SW 1271 (cell line): ENCODE measurements at regions not wholly inside any gene's neighbourhood (a gene's known extent, or its start where the extent isn't known, plus 50 kb on each side); places are given as distances from the start of the nearest gene placed in this dataset.
"Not testable (repeated sequence)": the region's sequence is repeated elsewhere in the genome, so short reads cannot be mapped to it uniquely, and the experiment has no call there.

ENCODE experiments used
- DNase-seq, 2 experiments: peaks; one replicate each; lab custom pipeline; 2025; lab: John Stamatoyannopoulos, UW

DNA sequence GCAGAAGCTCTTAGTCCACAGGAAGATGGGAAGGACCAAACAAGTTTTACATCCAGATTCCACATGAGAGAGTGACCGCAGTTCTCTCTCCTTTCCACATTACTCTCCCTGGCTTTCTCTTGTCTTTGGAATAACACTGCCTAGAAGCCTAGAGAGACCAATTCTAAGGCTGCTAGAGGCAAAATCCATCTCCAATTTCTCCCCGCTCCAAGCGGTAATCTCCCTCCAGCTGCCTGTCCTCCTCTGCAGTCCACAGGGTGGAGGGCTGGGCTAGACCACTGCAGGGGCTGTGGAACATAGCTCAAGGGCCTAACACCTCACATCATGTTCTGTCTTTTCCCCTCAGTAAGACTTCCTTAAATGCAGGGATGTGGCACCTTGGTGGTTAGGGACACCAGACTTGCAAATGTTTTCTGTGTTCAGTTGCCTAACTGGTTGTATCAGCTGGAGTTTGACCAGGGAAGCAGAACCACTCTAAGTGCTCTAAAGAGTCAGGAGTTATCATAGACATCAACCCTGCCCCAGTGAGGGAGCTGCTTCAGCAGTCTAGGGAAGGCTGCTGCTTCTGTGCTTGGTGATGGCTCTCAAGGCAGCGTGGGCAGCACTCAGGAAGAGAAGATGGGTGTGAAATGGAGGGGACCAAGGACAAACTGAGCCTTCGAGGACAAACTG lies 423.1 kb downstream of the BCOR start:
- no peak for DNase-seq

DNA sequence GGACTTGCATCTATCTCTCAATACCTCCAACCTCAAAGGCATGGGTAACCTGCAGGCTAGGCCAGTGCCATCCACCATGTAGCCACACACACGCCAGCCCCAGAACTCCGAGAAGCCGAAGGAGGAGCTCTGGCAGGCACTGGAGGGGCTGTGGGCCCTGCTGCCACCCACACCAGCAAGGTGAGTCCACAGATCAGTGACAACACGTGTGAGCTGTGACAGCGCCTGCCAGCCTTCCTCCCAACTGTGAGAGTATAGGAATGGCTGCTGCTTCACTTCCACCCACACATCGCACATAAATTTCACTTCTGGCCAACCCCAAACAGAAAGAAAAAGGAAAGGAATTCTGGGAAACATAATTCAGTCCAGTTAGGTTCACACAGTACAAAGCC lies 422.6 kb downstream of the BCOR start:
- DNase-seq = no peak

GRCh38 chrX:39675619-39676018 lies 422.1 kb downstream of the BCOR start:
- DNase-seq = no peak

DNA sequence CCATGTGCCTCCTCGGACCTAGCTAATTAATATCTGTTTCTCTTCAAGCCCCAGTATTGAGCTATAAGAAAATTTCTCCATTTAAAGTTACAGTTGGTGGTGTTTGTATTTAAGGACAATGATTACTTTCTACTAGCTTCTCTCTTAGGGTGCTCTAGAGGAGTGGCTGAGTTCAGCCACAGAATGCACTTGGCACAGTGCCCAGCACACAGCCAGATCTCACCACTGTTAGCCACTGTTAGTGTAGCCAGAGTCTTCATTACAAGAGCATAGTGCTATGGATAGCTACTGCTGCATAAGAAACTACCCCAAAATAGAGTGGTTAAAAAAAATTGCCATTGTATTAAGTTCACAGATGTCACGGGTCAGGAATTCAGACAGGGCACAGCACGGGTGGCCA lies 421.3 kb downstream of the BCOR start:
- DNase-seq = no peak

DNA sequence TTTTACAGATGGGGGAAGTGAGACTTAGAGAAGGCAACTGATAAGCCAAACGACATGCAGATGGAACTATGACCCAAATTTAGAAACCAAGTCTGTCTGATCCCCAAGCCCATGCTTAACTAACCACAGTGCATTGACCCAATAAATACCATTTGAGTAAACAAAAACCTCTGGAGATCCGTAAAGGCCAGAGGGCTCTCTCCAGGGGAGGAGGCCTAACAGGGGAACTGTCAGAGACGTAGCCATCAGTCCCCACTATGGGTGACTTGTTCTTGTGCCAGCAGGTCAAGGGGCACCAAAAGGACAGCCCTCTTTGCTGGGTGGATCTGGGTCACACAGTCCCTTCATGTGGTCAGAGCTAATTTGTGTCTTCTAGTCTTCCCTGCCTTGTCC lies 420.2 kb downstream of the BCOR start:
- no peak for DNase-seq

DNA sequence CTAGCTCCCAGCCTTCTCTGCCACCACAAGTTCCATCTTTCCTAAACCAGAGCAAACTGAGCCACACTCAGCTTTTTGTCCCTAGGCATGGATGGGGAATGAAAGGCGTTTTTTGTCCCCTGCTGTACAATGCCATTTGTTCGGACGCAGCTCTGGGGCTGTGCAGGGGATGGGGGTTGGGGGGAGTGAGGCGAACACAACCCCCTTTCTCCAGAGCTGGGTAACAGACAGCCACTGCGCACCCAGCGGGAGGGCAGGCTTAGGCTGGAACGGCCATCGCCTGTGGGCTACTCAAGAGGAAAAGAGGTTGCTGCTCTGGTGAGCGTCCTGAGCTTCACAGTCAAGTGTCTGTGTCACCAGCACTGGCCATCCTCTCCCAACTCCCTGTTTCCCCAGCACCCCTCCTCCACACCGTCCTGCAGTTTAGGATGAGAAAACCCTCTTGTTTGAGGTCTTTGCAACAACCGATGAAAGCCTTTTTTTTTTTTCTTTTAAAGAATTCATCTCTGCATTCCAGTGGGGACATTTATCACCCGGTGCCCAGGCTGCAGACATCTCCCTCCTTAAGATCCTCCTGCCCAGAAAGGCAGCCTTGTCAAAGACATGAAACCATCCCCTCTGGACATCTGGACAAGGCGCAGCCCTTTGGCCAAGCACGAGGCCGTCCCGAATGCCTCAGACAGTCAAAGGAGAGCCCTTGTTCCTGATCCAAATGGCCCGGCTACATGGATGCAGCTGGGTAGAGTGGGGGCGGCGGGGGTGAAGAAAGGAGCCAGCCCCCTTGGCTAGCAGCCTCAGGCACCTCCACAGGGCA lies 419.6 kb downstream of the BCOR start:
- DNase-seq = no peak

GRCh38 chrX:39678914-39679313 lies 418.8 kb downstream of the BCOR start:
- no peak for DNase-seq

DNA sequence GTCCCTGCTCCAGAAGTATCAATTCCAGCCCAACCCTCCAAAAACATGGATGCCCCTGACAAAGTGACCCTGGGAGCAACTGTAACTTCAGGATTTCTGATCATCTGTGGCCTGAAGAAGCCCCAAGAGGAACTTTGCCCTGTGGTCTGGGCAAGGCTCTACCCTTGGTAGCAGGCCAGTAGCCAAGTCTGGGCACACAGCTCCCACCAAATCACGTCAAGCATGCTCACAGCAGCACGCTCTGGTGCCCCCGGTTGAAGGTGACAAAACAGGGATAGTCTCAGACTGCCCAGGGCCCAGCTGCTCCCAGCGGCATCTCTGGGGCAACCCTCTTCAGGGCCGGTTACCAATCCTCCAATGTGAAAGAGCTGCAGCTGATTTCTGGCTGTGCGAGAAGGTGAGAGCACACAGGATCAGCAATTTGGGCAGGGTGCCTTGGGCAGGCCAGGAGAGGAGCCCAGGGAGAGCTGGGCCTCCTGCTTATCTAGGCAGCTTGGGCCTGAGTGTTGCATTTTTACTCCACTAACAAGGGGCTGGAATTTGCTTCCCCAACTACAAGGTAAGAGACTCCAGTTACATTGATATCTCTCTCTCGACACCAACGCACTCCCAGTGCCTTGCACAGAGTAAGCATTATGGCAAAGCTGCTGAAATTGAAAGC lies 418.1 kb downstream of the BCOR start:
- no peak for DNase-seq

GRCh38 chrX:39681885-39682284 lies 415.9 kb downstream of the BCOR start:
- DNase-seq = no peak

- peak in 1 of 2 experiments; percentile 0 for DNase-seq
These were observed 415.0 kb downstream of the BCOR start for GRCh38 chrX:39682778-39683177.

- DNase-seq = no peak
These were observed 409.6 kb downstream of the BCOR start for GRCh38 chrX:39688219-39688575.

GRCh38 chrX:39688576-39689375 lies 409.0 kb downstream of the BCOR start:
- DNase-seq = no peak

DNA sequence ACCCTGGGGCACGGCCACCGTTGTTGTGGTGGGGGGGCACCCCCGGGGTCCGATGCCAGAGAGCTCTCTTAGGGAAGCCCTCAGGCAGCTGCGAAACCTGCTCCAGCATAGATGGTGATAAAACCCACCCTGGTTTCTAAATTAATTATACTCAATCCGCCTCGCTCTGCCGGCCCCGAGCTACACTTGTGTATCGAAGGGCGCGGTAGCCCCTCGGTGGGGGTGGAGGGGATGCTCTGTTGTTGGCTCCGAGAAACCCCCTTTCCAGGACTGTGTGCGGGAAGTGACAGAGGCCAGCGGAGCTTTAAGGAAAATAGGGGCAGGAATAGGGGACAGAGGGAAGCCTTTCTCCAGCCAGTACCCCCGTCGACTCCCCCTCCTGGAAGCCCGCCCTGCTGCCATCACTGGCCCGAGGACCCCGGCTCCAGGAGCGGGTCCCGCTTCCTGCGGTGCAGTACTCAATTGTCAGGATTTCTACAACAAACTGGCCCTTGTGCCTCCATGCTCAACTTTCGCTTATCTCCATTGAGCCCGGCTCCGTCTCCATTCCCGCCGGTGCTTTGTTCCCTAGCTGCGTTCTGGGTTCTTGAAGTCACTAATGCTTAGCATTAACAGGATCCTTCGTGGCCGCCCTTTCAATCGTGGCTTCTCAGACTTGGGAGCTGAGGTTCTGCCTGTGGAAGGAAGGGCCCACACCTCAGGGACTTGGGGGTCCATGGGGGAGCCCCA lies 408.2 kb downstream of the BCOR start:
- no peak for DNase-seq

DNA sequence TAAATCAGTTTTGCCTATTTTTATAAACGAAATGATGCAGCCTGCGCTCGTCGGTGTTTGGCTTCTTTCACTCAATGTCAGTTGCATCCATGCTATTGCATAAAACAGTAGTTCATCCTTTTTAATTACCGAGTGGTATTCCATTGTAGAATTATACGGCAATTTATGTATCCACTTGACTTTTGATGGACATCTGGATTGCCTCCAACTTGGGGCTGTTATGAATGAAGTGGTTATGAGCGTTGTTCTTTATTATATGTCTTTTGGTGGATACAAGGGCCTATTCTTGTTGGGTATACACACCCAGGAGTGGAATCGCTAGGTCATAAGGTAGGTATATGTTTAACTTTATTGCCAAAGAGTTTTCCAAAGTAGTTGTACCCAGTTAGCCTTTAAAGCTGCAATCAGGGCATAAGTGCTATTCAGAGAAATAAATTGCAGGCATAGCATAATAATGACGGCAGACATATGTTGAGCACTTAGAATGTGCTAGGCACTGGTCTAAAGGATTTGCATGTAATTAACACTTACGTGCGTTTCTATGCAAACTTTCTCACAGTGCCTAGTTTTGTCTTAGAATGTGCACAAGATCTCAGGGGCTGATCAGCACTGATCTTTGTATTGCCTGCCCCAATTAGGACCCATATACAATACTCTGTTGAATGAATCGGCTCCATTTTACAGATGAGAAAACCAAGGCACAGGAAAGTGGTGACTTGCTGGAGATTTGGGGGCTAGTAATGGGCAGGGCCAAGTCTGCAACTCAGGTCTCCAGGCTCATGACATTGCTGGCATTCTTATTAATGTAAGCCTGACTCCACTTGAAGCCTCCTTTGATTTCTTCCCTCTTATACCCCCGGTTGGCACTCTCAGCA lies 407.0 kb downstream of the BCOR start:
- no peak for DNase-seq

- no peak for DNase-seq
These were observed 406.0 kb downstream of the BCOR start for GRCh38 chrX:39691724-39692123.

- no peak for DNase-seq
These were observed 405.0 kb downstream of the BCOR start for GRCh38 chrX:39692796-39693195.

DNA sequence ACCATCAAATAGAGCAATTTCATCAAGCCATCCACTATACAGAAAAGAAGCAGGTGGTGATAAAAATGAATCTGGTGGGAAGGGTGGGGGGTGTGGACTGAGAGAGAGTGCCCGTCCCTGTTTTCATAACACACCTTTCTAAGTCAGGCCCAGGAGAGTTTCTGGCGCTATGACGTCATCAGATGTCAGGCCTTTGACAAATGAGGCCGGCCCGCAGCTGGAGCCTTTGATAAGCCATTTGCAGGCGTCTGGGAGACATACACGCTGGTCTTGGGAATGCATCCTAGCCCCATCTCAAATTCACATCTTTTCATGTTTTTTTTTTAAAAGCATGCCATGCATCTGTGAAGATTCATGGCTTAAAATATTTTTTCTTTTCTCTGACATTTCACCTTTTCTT lies 404.5 kb downstream of the BCOR start:
- no peak for DNase-seq

GRCh38 chrX:39702636-39703035 lies 395.1 kb downstream of the BCOR start:
- not testable (repeated sequence) for DNase-seq

DNA sequence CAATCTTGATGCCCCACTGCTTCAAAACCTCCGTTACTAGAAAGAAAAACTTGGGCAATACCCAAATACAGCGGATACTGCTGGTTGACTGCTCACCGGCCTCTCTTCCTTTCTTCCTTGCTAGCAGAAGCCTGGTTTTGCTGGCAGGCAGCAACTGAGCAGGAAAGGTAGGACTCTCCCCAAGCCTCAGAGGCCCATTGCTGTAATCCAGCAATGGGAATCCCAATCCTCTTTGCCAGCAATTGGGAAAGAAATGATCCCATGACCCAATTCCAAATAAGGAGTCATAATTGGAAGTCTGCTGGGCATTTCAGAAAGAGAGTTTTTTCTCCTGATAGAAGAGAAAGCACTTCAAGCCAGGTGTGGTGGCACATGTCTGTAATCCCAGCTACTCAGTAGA lies 394.5 kb downstream of the BCOR start:
- DNase-seq = no peak

DNA sequence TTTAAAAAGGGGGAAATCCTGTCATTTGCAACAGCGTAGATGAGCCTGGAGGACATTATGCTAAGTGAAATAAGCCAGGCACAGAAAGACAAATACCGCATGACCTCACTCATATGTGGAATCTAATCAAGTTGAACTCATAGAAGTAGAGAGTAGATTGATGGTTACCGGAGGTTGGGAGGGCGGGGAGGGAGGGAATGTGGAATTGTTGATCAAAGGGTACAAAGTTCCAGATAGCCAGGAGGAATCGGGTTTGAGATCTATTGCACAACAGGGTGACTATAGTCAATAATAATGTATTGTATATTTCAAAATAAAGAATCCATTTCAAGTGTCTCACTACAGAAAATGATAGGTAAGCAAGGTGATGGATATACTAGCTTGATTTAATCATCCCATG lies 393.2 kb downstream of the BCOR start:
- no peak for DNase-seq

DNA sequence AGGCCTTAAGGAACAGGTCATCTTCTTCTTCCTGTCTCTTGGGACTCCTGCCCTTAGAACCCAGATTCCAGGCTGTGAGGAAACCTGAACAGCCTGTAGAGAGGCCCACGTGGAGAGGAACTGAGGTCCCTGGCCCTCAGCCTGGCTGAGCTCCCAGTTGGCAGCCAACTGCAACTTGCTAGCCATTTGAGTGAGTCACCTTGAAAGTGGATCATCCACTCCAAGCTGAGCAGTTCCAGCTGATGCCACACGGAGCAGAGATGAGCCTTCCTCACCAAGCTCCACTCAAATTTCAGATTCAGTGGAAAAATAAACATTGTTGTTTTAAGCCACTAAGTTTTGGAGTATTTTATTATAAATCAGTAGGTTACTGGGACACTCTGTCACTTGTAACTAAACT lies 392.5 kb downstream of the BCOR start:
- peak in 1 of 2 experiments; percentile 0 for DNase-seq
